DND-41 (cell line): ENCODE measurements at regions not wholly inside any gene's neighbourhood (a gene's known extent, or its start where the extent isn't known, plus 50 kb on each side); places are given as distances from the start of the nearest gene placed in this dataset.

Experiments
- EZH2 ChIP-seq: IDR thresholded peaks from 3 replicates; pipeline ENCODE4 v1.6.1; 2012; ENCODE audit warnings: borderline replicate concordance, low read depth, mild to moderate bottlenecking, moderate library complexity, low read length, inconsistent platforms; ENCODE audit not compliant: severe bottlenecking
- TF ChIP-seq, protein P1 (sequence below): IDR thresholded peaks from 2 replicates; pipeline ENCODE4 v1.5.1; 2012; ENCODE audit warnings: borderline replicate concordance, low read length, moderate library complexity, mild to moderate bottlenecking; ENCODE audit not compliant: poor library complexity, severe bottlenecking; ENCODE audit errors: extremely low read depth

DNA sequence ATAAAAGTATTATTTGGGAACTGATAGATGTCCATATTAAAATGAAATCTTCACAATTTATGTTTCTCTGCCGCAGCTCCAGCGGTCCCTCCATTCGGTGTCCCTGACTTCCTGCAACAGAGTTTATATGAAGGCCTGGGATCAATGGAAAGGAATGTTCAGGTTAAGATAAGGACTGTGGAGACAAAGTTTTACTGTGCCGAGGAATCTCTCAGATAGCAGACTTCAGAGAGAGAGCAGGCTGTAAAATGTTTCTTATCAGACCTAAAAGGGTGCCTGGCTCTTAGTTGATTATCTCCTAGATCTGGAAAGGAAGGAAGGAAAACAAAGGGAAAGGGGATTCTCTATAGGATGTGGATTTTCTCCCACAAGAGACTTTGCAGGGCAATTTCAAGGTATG lies 193.7 kb upstream of the PIEZO2 start:
- TF ChIP-seq, protein P1, sequence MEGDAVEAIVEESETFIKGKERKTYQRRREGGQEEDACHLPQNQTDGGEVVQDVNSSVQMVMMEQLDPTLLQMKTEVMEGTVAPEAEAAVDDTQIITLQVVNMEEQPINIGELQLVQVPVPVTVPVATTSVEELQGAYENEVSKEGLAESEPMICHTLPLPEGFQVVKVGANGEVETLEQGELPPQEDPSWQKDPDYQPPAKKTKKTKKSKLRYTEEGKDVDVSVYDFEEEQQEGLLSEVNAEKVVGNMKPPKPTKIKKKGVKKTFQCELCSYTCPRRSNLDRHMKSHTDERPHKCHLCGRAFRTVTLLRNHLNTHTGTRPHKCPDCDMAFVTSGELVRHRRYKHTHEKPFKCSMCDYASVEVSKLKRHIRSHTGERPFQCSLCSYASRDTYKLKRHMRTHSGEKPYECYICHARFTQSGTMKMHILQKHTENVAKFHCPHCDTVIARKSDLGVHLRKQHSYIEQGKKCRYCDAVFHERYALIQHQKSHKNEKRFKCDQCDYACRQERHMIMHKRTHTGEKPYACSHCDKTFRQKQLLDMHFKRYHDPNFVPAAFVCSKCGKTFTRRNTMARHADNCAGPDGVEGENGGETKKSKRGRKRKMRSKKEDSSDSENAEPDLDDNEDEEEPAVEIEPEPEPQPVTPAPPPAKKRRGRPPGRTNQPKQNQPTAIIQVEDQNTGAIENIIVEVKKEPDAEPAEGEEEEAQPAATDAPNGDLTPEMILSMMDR, result no peak
- TF ChIP-seq EZH2, result no peak
